A673 (cell line): ENCODE measurements at regions not wholly inside any gene's neighbourhood (a gene's known extent, or its start where the extent isn't known, plus 50 kb on each side); places are given as distances from the start of the nearest gene placed in this dataset.
A peak's percentile ranks its signal among the peaks of the same experiment; 100 is the strongest.

Source experiments
- BruUV-seq: library from RNA; stranded (reverse); fragments of 400-500 nt; replicated peaks from 2 replicates; lab custom pipeline; 2021; lab: Mats Ljungman, UMichigan
- CTCF ChIA-PET: fragments of 300-600 bp; sonication (Branson Sonifier 250); formaldehyde crosslinking; loops from one replicate; lab custom pipeline; 2022; ENCODE audit warnings: antibody characterized with exemption; lab: Charles Lee
- POLR2A ChIA-PET: fragments of 300-600 bp; sonication (Branson Sonifier 250); formaldehyde crosslinking; loops from one replicate; lab custom pipeline; 2022; ENCODE audit warnings: antibody characterized with exemption; ENCODE audit not compliant: low non-redundant PET; lab: Charles Lee
- DNase-seq: peaks from one replicate; pipeline ENCODE4 v3.0.0-alpha.2; 2015; ENCODE audit warnings: low spot score
- H3K27ac ChIP-seq: fragments of 200-600 bp; sonication (generic); 2 replicates; pipeline ENCODE4 v1.5.1; 2016; ENCODE audit warnings: mixed run types, low read depth, mild to moderate bottlenecking, mixed read lengths, antibody characterized with exemption, low read length; ENCODE audit not compliant: poor library complexity, severe bottlenecking
- H3K27me3 ChIP-seq: fragments of 200-600 bp; sonication (generic); replicated peaks from 2 replicates; pipeline ENCODE4 v1.6.1; 2017; ENCODE audit warnings: mixed run types, low read depth, mild to moderate bottlenecking, mixed read lengths, antibody characterized with exemption, low read length; ENCODE audit not compliant: insufficient read depth, poor library complexity
- H3K36me3 ChIP-seq: fragments of 200-600 bp; sonication (generic); 2 replicates; pipeline ENCODE4 v1.6.1; 2016; ENCODE audit warnings: mixed run types, mild to moderate bottlenecking, mixed read lengths, antibody characterized with exemption, low read length; ENCODE audit not compliant: insufficient read depth, poor library complexity, severe bottlenecking
- H3K4me1 ChIP-seq: fragments of 200-600 bp; sonication (generic); 2 replicates; pipeline ENCODE4 v1.6.1; 2017; ENCODE audit warnings: mixed run types, mild to moderate bottlenecking, mixed read lengths, antibody characterized with exemption, low read length; ENCODE audit not compliant: insufficient read depth, poor library complexity, severe bottlenecking
- H3K4me3 ChIP-seq: fragments of 200-600 bp; sonication (generic); 2 replicates; pipeline ENCODE4 v1.5.1; 2016; ENCODE audit warnings: low read depth, mixed run types, mild to moderate bottlenecking, mixed read lengths, low read length; ENCODE audit not compliant: poor library complexity, severe bottlenecking
- H3K9me3 ChIP-seq: fragments of 200-600 bp; sonication (generic); 2 replicates; pipeline ENCODE4 v1.6.1; 2016; ENCODE audit warnings: mixed run types, low read depth, mild to moderate bottlenecking, mixed read lengths, antibody characterized with exemption, low read length; ENCODE audit not compliant: poor library complexity, severe bottlenecking
- EZH2 ChIP-seq: fragments of 200-600 bp; sonication (generic); IDR thresholded peaks from 2 replicates; pipeline ENCODE4 v1.6.1; 2017; ENCODE audit warnings: borderline replicate concordance, low read depth, mild to moderate bottlenecking, mixed read lengths, antibody characterized with exemption, low read length; ENCODE audit not compliant: poor library complexity, severe bottlenecking
- intact Hi-C: fragments of 100-400 bp; cut with micrococcal nuclease; formaldehyde crosslinking; loops from one replicate; pipeline ENCODE4 v1.10.0; 2022; ENCODE audit not compliant: unreplicated experiment
- TF ChIP-seq, protein P1 (sequence below): fragments of 300-800, 200-600 bp; sonication (generic); conservative IDR thresholded peaks from 2 replicates; pipeline ENCODE4 v1.5.1; 2017; ENCODE audit warnings: low read depth, mild to moderate bottlenecking, antibody characterized with exemption, low read length, moderate library complexity, mixed read lengths

DNA sequence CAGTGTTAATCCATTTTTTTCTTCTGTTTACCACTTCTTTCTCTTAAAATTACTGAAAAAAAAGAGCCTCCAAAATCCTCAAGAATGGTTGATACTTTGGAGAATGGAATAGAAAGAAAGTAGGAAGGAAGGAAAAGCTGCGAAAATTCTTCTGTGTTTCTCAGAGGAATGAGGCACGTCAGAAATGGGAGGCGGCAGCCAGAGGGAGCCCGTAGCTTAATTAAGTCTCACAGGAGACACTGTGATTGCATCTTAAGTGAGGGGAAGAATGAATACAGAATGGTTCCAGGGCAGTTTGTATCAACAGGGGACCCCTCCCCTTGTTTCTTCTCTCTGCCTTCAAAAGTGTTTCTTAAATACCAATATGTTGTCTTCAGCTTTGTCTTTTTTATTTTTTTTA is 1099.5 kb downstream of the PLA2G4A start:
- BruUV-seq: no TSS peak
- no peak overlapping the region for H3K4me3 ChIP-seq
- CTCF ChIA-PET: interaction anchor here (0.5 kb wide), 1 partner anchor 742 kb away, joined by 3 read pairs; no protein-coding TSS in a partner anchor
- POLR2A ChIA-PET: interaction anchor here (0.5 kb wide), 1 partner anchor 35 kb away, joined by 4 read pairs; no protein-coding TSS in a partner anchor
- TF ChIP-seq, protein P1, sequence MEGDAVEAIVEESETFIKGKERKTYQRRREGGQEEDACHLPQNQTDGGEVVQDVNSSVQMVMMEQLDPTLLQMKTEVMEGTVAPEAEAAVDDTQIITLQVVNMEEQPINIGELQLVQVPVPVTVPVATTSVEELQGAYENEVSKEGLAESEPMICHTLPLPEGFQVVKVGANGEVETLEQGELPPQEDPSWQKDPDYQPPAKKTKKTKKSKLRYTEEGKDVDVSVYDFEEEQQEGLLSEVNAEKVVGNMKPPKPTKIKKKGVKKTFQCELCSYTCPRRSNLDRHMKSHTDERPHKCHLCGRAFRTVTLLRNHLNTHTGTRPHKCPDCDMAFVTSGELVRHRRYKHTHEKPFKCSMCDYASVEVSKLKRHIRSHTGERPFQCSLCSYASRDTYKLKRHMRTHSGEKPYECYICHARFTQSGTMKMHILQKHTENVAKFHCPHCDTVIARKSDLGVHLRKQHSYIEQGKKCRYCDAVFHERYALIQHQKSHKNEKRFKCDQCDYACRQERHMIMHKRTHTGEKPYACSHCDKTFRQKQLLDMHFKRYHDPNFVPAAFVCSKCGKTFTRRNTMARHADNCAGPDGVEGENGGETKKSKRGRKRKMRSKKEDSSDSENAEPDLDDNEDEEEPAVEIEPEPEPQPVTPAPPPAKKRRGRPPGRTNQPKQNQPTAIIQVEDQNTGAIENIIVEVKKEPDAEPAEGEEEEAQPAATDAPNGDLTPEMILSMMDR: peak; percentile 69
- no peak for TF ChIP-seq EZH2
- no peak overlapping the region for H3K27ac ChIP-seq
- H3K36me3 ChIP-seq: no peaks in the 10 kb centered on the region
- DNase-seq: peak; percentile 65
- intact Hi-C loops: loop anchor here (10.0 kb wide), 1 partner anchor 663 kb away; no protein-coding TSS in a partner anchor
- no peaks in the 10 kb centered on the region for H3K27me3 ChIP-seq
- H3K4me1 ChIP-seq: peaks cover 3% of the 10 kb centered on the region
- H3K9me3 ChIP-seq: no peaks in the 10 kb centered on the region

- no TSS peak for BruUV-seq
- TF ChIP-seq, protein P1: no peak
- TF ChIP-seq EZH2: no peak
- H3K27me3 ChIP-seq: no peaks in the 10 kb centered on the region
- no peaks in the 10 kb centered on the region for H3K9me3 ChIP-seq
- no peak overlapping the region for H3K4me3 ChIP-seq
- POLR2A ChIA-PET: interaction anchor here (0.5 kb wide), 1 partner anchor 35 kb away, joined by 4 read pairs; no protein-coding TSS in a partner anchor
- peaks cover 3% of the 10 kb centered on the region for H3K4me1 ChIP-seq
- CTCF ChIA-PET: interaction anchor here (0.5 kb wide), 1 partner anchor 742 kb away, joined by 3 read pairs; no protein-coding TSS in a partner anchor
- H3K27ac ChIP-seq: no peak overlapping the region
- no peak for DNase-seq
- intact Hi-C loops: loop anchor here (10.0 kb wide), 1 partner anchor 664 kb away; no protein-coding TSS in a partner anchor
- H3K36me3 ChIP-seq: no peaks in the 10 kb centered on the region
These were observed 1099.9 kb downstream of the PLA2G4A start for GRCh38 chr1:187928696-187929095.

DNA sequence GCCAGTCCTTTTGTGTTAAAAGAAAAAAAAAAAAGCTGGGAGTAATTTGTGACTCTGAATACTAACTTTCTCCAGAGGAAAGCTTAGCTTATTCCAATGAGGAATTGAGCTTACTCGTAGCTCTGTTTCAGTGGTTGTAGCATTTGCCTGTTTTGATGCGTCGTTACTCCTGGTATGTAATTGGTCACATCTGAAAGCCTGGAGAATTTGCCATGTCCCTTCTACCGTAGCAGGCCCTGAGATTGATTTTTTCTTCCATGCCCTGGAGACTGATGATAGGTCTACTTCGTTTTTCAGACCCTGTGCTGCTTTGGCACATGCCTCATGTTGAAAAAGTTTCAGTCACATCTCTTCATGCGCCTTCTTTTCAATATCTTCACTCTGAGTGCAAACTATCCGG is 1103.0 kb downstream of the PLA2G4A start:
- H3K4me1 ChIP-seq: peaks cover 3% of the 10 kb centered on the region
- POLR2A ChIA-PET: no interaction called here
- H3K9me3 ChIP-seq: no peaks in the 10 kb centered on the region
- no peak overlapping the region for H3K27ac ChIP-seq
- BruUV-seq: no TSS peak
- no peaks in the 10 kb centered on the region for H3K36me3 ChIP-seq
- TF ChIP-seq, protein P1: no peak
- no peak for TF ChIP-seq EZH2
- CTCF ChIA-PET: no interaction called here
- intact Hi-C loops: no loop called here
- H3K4me3 ChIP-seq: no peak overlapping the region
- no peaks in the 10 kb centered on the region for H3K27me3 ChIP-seq
- no peak for DNase-seq
